Mesendoderm (in vitro differentiated cells): ENCODE measurements at regions not wholly inside any gene's neighbourhood (a gene's known extent, or its start where the extent isn't known, plus 50 kb on each side); places are given as distances from the start of the nearest gene placed in this dataset.

Source experiments
- DNase-seq: peaks from one replicate; pipeline ENCODE4 v3.0.0; 2013
- H2AK5ac ChIP-seq: 2 replicates; pipeline ENCODE4 v1.6.1; 2013; ENCODE audit warnings: low read length, inconsistent platforms
- H2BK120ac ChIP-seq: 2 replicates; pipeline ENCODE4 v1.6.1; 2013; ENCODE audit warnings: low read depth, mild to moderate bottlenecking, low read length, moderate library complexity, mixed read lengths
- H2BK15ac ChIP-seq: replicated peaks from 2 replicates; pipeline ENCODE4 v1.6.1; 2013; ENCODE audit warnings: low read depth, mild to moderate bottlenecking, moderate library complexity
- H2BK5ac ChIP-seq: 2 replicates; pipeline ENCODE4 v1.6.1; 2013; ENCODE audit warnings: low read length, inconsistent platforms
- H3K18ac ChIP-seq: 2 replicates; pipeline ENCODE4 v1.6.1; 2013; ENCODE audit warnings: mild to moderate bottlenecking, low read length, mixed read lengths
- H3K23ac ChIP-seq: one replicate; pipeline ENCODE4 v1.6.1; 2013; ENCODE audit warnings: low read length
- H3K27ac ChIP-seq: 2 replicates; pipeline ENCODE4 v1.5.1; 2013; ENCODE audit warnings: low read depth, mild to moderate bottlenecking, inconsistent platforms, low read length, moderate library complexity
- H3K27me3 ChIP-seq: 2 replicates; pipeline ENCODE4 v1.6.1; 2013; ENCODE audit warnings: low read length, control low read depth, mild to moderate bottlenecking, inconsistent platforms; ENCODE audit not compliant: insufficient read depth, poor library complexity
- H3K36me3 ChIP-seq: 2 replicates; pipeline ENCODE4 v1.6.1; 2013; ENCODE audit warnings: low read length, inconsistent platforms; ENCODE audit not compliant: control insufficient read depth, insufficient read depth
- H3K4ac ChIP-seq: one replicate; pipeline ENCODE4 v1.6.1; 2013; ENCODE audit warnings: low read depth, mild to moderate bottlenecking, low read length, moderate library complexity
- H3K4me1 ChIP-seq: 2 replicates; pipeline ENCODE4 v1.6.1; 2013; ENCODE audit warnings: low read depth, low read length, inconsistent platforms; ENCODE audit not compliant: control insufficient read depth
- H3K4me2 ChIP-seq: 2 replicates; pipeline ENCODE4 v1.6.1; 2013; ENCODE audit warnings: low read length
- H3K4me3 ChIP-seq: 2 replicates; pipeline ENCODE4 v1.5.1; 2013; ENCODE audit warnings: mild to moderate bottlenecking, low read length
- H3K56ac ChIP-seq: one replicate; pipeline ENCODE4 v1.6.1; 2013; ENCODE audit warnings: low read length
- H3K79me1 ChIP-seq: 2 replicates; pipeline ENCODE4 v1.6.1; 2013; ENCODE audit warnings: low read length, inconsistent platforms
- H3K79me2 ChIP-seq: 2 replicates; pipeline ENCODE4 v1.6.1; 2013; ENCODE audit warnings: mild to moderate bottlenecking, low read length; ENCODE audit not compliant: control insufficient read depth, insufficient read depth
- H3K9ac ChIP-seq: 2 replicates; pipeline ENCODE4 v1.6.1; 2013; ENCODE audit warnings: low read length, inconsistent platforms
- H4K5ac ChIP-seq: one replicate; pipeline ENCODE4 v1.6.1; 2013; ENCODE audit warnings: low read length
- H4K8ac ChIP-seq: one replicate; pipeline ENCODE4 v1.6.1; 2013; ENCODE audit warnings: low read depth, mild to moderate bottlenecking, control low read depth, low read length, moderate library complexity
- WGBS: extraction: QIAGEN DNeasy Blood & Tissue Kit; methylation state at CpG from one replicate; pipeline ENCODE4 v1.1.7; 2013; ENCODE audit warnings: low lambda C conversion rate, missing lambda C conversion rate; ENCODE audit not compliant: insufficient coverage; ENCODE audit errors: extremely low coverage; 5-methylcytosine and 5-hydroxymethylcytosine counted together

DNA sequence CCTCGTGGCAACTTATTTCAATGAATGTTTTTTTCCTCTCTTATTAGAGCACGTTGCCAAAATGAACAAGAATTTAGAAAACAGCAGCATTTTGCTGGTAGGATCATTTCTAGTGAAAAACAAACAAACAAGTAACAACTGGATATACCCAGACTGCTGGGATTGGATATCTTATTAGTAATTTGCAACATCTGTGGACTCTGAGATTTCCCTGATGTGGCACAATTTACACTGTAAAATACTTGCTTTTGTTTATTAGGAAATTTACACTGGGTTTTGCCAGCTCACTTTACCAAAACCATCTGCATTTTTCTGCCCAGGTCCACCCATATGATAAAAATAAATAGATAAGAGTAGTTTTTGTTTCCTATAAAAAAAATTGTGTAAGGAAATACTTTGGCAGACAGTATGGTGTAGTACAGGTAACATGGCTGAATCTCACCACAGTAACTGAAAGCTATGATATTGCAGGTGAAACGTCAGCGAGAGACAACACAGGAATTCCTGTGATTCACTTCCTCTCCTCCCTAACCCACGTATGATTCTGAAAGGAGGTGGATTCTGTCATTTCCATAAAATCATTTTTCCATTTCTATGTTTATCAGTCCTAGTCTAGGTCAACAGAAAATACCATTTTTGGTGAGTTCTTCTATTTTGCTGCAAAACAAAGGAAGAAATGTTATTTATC, 176.2 kb upstream of the NOVA1 start:
- H2AK5ac ChIP-seq: no peak overlapping the region
- H3K79me1 ChIP-seq: no peaks in the 10 kb centered on the region
- no peak overlapping the region for H3K9ac ChIP-seq
- no CpG with 5 or more reads among the region's 5 CpGs for WGBS
- no peak overlapping the region for H3K18ac ChIP-seq
- H4K8ac ChIP-seq: no peak overlapping the region
- no peak for DNase-seq
- no peak overlapping the region for H3K56ac ChIP-seq
- no peak overlapping the region for H3K4me2 ChIP-seq
- no peak overlapping the region for H2BK5ac ChIP-seq
- peaks cover 2% of the 10 kb centered on the region for H3K4me1 ChIP-seq
- no peaks in the 10 kb centered on the region for H3K79me2 ChIP-seq
- H3K27me3 ChIP-seq: no peaks in the 10 kb centered on the region
- H3K4me3 ChIP-seq: no peak overlapping the region
- no peaks in the 10 kb centered on the region for H3K36me3 ChIP-seq
- no peak overlapping the region for H3K27ac ChIP-seq
- no peak overlapping the region for H3K23ac ChIP-seq
- H2BK15ac ChIP-seq: no peak overlapping the region
- H3K4ac ChIP-seq: no peak overlapping the region
- no peak overlapping the region for H4K5ac ChIP-seq
- no peak overlapping the region for H2BK120ac ChIP-seq

DNA sequence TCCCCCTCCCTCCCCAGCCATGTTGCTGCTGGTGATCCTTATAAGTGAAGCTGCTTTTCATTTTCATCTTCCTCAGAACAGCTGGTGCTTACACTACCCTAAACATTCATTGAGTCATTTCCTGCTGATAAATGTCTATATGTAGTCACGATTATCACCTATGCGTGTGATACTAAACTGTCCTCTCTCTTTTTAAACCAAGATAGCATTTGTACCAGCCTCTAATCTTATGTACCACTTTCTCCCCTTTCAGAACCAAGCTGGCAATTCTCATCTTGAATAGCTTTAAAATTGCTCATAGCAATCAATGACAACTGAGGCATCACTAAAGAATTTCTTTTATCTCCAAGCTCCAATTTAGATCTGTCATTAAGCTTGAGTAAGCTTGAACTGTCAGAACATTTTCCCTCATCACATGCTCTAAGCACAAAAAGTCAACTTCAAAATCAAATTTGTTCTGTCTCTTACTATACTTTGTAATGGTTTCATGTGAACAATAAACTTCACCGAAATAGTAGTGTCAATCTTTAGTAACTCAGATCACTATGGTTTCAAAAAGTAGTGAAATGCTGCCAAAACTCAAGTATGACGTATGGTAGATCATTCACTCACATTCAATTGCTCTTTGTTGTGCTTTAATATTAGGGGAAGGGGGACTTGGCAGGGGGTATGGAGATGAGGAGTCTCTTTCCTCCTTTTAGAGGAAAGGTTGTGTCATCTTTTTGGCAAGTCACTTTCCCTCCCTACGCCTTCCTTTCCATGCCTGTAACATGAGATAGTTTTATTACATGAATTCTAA, 178.1 kb upstream of the NOVA1 start:
- no peak overlapping the region for H3K4me3 ChIP-seq
- H2BK5ac ChIP-seq: no peak overlapping the region
- H3K4me1 ChIP-seq: peaks cover 2% of the 10 kb centered on the region
- H3K27ac ChIP-seq: no peak overlapping the region
- H2AK5ac ChIP-seq: no peak overlapping the region
- no peak overlapping the region for H3K4me2 ChIP-seq
- H2BK15ac ChIP-seq: no peak overlapping the region
- no peak overlapping the region for H4K8ac ChIP-seq
- no peaks in the 10 kb centered on the region for H3K79me1 ChIP-seq
- no CpG with 5 or more reads among the region's 5 CpGs for WGBS
- peak; percentile 59 for DNase-seq
- no peak overlapping the region for H3K56ac ChIP-seq
- no peaks in the 10 kb centered on the region for H3K27me3 ChIP-seq
- no peak overlapping the region for H4K5ac ChIP-seq
- no peak overlapping the region for H3K18ac ChIP-seq
- no peaks in the 10 kb centered on the region for H3K79me2 ChIP-seq
- no peak overlapping the region for H2BK120ac ChIP-seq
- no peak overlapping the region for H3K23ac ChIP-seq
- no peak overlapping the region for H3K9ac ChIP-seq
- no peak overlapping the region for H3K4ac ChIP-seq
- H3K36me3 ChIP-seq: no peaks in the 10 kb centered on the region

DNA sequence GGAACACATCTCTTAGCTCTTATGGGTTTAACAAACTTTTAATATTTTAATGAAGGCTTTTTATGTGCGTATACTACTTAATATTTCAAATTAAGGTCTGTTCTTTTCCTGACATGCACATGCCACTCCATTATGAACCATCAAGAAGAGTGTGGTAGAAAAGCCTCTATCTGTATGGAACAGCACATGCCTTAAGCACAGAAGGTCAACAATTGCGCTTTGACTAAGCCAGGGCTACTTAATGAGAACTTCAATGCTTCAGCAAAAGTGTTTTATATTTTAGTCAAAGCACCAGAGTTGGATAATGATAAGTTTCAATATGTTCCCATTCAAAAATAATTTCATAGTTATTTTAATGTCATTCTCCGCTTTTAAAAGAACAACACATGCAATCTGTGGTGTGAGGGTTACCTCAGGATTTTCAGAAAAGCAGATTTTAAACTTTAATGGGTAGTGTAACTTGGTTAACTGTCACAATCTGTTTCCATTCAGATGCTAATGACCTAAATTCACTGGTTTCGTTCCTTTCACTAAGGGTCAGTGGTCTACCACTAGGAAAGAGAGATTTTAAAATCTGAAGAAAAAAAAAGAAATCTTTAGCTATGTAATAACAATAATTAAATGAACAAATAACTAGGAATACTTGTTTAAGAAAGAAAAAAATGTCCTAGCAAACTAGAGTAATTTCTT, 193.4 kb upstream of the NOVA1 start:
- Histone ChIP-seq H3K56ac (no peak overlapping the region), H2BK5ac (no peak overlapping the region), H3K23ac (no peak overlapping the region), H3K9ac (no peak overlapping the region), H3K79me1 (no peaks in the 10 kb centered on the region), H4K5ac (no peak overlapping the region), H3K36me3 (no peaks in the 10 kb centered on the region), H4K8ac (no peak overlapping the region), H2BK120ac (no peak overlapping the region), H3K18ac (no peak overlapping the region), H2AK5ac (no peak overlapping the region), H3K4me3 (no peak overlapping the region), H3K79me2 (no peaks in the 10 kb centered on the region), H3K4ac (no peak overlapping the region), H3K4me1 (peaks cover 7% of the 10 kb centered on the region), H3K27ac (no peak overlapping the region), H3K4me2 (no peak overlapping the region), H2BK15ac (no peak overlapping the region), H3K27me3 (peaks cover 2% of the 10 kb centered on the region)
- no peak for DNase-seq
- no CpG with 5 or more reads among the region's 4 CpGs for WGBS

DNA sequence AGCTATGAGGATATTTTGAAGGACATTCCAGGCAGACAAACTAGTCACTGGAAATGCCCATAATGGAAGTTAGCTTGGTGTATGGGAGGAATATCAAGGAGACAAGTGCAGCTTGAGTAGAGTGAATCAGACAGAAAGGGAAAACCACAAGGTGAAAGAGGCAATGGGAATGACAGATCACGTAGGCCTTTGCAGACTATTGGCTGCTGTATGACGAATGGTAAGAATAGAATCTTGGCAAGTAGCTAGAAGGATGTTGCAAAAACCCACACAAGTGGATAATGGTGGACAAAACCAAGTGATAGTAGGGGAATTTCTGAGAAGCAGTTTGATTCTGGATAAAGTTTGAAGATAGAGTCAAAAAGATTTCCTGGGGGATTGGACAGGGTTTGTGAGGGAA, 196.9 kb upstream of the NOVA1 start:
- Histone ChIP-seq H4K8ac (no peak overlapping the region), H3K79me2 (no peaks in the 10 kb centered on the region), H3K36me3 (no peaks in the 10 kb centered on the region), H3K56ac (no peak overlapping the region), H3K9ac (no peak overlapping the region), H3K4me3 (no peak overlapping the region), H3K4me2 (no peak overlapping the region), H3K27me3 (peaks cover 2% of the 10 kb centered on the region), H4K5ac (no peak overlapping the region), H3K4me1 (peaks cover 7% of the 10 kb centered on the region), H2BK5ac (no peak overlapping the region), H2BK15ac (no peak overlapping the region), H2BK120ac (no peak overlapping the region), H3K18ac (no peak overlapping the region), H3K4ac (no peak overlapping the region), H3K79me1 (no peaks in the 10 kb centered on the region), H3K27ac (no peak overlapping the region), H3K23ac (no peak overlapping the region), H2AK5ac (no peak overlapping the region)
- DNase-seq: no peak
- WGBS: no CpG with 5 or more reads among the region's 2 CpGs

DNA sequence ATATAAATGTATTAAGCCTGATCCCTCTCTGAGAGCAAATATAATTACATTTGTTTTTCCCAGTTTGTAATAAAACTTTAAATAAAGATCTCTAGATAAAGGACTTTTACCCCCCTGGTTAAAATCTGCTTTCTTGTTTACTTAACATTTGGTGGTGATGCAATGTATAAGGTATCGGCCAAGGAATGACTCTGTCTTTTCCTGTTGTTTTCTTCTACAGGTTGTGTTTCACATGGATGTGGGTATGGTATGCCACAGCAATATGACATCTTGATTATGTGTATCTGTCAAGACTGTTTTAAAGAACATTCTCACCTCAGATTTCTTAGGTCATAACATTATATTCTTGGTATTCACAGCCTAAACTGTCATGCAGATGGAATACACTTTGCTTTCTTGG, 210.6 kb upstream of the NOVA1 start:
- no peak overlapping the region for H4K8ac ChIP-seq
- H3K9ac ChIP-seq: no peak overlapping the region
- WGBS: no CpG with 5 or more reads among the region's 1 CpG
- H2BK120ac ChIP-seq: no peak overlapping the region
- no peak overlapping the region for H3K56ac ChIP-seq
- no peak overlapping the region for H2BK5ac ChIP-seq
- H3K27me3 ChIP-seq: no peaks in the 10 kb centered on the region
- no peak overlapping the region for H2AK5ac ChIP-seq
- H3K36me3 ChIP-seq: no peaks in the 10 kb centered on the region
- H3K79me2 ChIP-seq: no peaks in the 10 kb centered on the region
- no peaks in the 10 kb centered on the region for H3K4me1 ChIP-seq
- no peak overlapping the region for H3K4ac ChIP-seq
- no peak overlapping the region for H3K18ac ChIP-seq
- DNase-seq: peak; percentile 9
- H3K27ac ChIP-seq: no peak overlapping the region
- no peak overlapping the region for H4K5ac ChIP-seq
- no peak overlapping the region for H3K4me3 ChIP-seq
- no peak overlapping the region for H3K23ac ChIP-seq
- no peak overlapping the region for H2BK15ac ChIP-seq
- H3K4me2 ChIP-seq: no peak overlapping the region
- no peaks in the 10 kb centered on the region for H3K79me1 ChIP-seq
